ENCODE measurements at regions not wholly inside any gene's neighbourhood (a gene's known extent, or its start where the extent isn't known, plus 50 kb on each side); places are given as distances from the start of the nearest gene placed in this dataset.

DNA sequence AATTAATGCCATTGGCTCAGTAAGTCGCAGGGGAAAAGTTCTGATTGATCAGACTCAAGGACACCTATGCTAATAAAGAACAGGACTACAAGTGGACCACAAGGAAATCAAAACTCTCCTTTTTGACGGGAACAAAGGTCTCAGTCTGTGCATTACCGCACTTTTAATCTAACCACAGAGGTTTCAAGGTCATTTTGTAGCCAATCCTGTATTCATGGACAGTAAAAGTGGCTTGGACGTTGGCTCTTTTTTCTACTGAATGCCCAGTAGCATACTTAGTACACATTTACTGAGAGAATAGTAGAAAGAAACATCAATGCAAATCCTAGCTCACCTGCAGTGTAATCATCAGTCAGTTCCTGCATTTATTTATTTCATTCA lies 471.9 kb downstream of the PID1 start:
- no peak for TF ChIP-seq POLR2A (IDR thresholded peaks at IDR 0.05; ENCODE audit: low read length)
- no peak for TF ChIP-seq GATA1 (IDR thresholded peaks at IDR 0.05; ENCODE audit: low read depth, low read length)
